GM12875 (cell line): ENCODE measurements at regions not wholly inside any gene's neighbourhood (a gene's known extent, or its start where the extent isn't known, plus 50 kb on each side); places are given as distances from the start of the nearest gene placed in this dataset.

Experiments
- H3K4me3 ChIP-seq: one replicate; pipeline ENCODE4 v1.5.1; 2011; ENCODE audit warnings: low read depth, low read length, control low read depth
- CTCF ChIP-seq: IDR thresholded peaks from 2 replicates; pipeline ENCODE4 v1.5.1; 2011; ENCODE audit warnings: low read depth, mild to moderate bottlenecking, control low read depth, inconsistent platforms, low read length, moderate library complexity, borderline replicate concordance; ENCODE audit not compliant: insufficient read depth

- no peak overlapping the region for H3K4me3 ChIP-seq
- no peak for TF ChIP-seq CTCF
These were observed 457.9 kb downstream of the TSN start for GRCh38 chr2:122213312-122213711.

GRCh38 chr2:122216071-122216470 lies 460.6 kb downstream of the TSN start:
- H3K4me3 ChIP-seq = no peak overlapping the region
- TF ChIP-seq CTCF = no peak

GRCh38 chr2:122216901-122217300 lies 461.4 kb downstream of the TSN start:
- H3K4me3 ChIP-seq = no peak overlapping the region
- no peak for TF ChIP-seq CTCF

GRCh38 chr2:122218596-122218995 lies 463.1 kb downstream of the TSN start:
- no peak for TF ChIP-seq CTCF
- H3K4me3 ChIP-seq = no peak overlapping the region

- no peak for TF ChIP-seq CTCF
- no peak overlapping the region for H3K4me3 ChIP-seq
These were observed 464.1 kb downstream of the TSN start for GRCh38 chr2:122219504-122219903.

GRCh38 chr2:122221665-122222064 lies 466.2 kb downstream of the TSN start:
- no peak for TF ChIP-seq CTCF
- no peak overlapping the region for H3K4me3 ChIP-seq

- no peak overlapping the region for H3K4me3 ChIP-seq
- TF ChIP-seq CTCF = no peak
These were observed 475.8 kb downstream of the TSN start for GRCh38 chr2:122231296-122231695.
